HUDEP-2 (cell line): ENCODE measurements at regions not wholly inside any gene's neighbourhood (a gene's known extent, or its start where the extent isn't known, plus 50 kb on each side); places are given as distances from the start of the nearest gene placed in this dataset.

Source experiments
- DNase-seq, 76 experiments: peaks; one replicate each; lab custom pipeline; 2025; ENCODE audit not compliant: unreplicated experiment in 76 of 76; lab: John Stamatoyannopoulos, UW

DNA sequence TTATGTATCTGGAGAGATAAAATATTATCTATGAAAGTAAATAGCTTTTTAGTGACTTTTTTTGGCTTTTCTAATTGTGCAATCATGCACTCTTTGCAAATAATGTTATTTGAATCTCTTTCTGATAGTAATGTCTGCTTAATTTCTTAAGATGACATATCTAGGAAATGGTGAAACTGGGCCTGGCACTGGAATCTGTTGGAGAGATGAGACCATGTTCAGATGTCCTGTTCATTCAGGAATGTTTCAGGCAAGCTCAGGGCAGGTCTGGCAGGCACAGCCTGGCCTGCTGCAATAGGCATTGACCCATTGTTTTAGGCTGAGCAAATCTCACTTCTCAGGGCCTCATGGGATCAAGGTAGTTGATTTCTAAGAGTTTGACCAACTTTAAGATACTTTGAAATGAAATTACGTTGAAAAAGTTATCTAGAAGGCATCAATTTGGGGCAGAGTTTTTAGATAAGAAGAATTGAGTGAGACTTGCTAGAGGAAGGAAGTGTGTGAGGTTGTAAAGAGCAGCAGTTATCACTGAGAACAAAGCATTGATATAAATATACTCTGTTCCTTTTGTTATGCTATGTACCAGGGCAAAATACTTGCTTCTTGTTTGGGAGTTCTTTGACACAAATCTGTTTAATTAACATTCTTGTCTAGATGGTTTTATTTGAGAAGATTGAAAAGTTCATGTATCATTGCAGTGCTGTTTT, 133.0 kb upstream of the LEF1 start:
- DNase-seq, result no peak

DNA sequence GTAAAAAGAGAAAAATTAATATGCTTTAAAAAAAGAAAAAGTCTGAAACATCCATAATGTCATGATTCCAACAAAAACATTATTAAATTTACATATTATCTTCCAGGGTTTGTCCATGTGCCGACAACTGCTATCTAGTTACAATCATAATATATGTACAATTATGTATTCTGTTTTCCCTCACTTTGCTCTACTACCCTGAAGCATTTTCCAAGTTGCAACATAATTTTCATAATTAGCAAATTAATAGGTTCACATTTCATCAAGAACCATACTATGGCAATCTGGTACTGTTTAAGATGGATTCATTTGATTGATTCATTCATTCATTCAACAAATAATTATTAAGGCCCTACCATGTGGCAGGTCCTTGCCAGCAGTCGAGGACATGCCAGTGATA, 128.9 kb upstream of the LEF1 start:
- DNase-seq, result no peak

DNA sequence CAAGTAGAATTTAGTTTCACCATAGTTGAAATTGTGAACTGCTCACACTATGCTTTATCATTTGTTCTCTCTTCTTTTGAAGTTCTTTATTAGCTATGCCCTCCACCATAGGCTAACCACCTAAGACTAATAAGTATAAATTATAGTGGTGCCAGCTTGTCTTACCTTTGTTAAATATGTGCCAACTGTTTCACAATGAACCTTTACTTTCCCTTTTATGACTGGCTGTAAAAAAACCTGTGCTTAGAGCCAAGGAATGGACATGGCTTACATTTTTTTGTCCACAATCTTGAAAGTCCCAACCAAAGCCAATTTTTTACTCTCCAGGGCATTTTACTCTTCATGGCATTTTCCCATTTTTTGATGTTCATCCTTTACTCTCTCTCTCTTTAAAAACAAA, 123.5 kb upstream of the LEF1 start:
- DNase-seq, result no peak

DNA sequence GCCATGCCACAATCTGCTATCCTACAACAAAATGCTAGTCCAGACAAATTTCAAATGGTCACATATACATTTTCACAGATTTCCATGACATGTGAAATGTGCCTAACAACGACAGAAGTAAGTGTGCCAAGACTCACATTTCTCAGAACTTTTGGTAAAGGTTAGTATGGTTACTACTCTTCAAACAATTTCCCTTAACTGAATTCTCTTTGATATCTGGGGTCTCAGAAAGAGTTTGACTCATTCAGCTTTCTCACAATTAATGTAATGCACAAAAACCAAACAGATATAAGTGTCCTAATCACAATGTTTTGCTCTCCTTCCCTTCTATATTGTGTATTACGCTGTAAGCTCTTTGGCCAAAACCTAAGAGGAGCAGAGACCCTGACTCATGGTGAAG, 122.4 kb upstream of the LEF1 start:
- no peak for DNase-seq

DNA sequence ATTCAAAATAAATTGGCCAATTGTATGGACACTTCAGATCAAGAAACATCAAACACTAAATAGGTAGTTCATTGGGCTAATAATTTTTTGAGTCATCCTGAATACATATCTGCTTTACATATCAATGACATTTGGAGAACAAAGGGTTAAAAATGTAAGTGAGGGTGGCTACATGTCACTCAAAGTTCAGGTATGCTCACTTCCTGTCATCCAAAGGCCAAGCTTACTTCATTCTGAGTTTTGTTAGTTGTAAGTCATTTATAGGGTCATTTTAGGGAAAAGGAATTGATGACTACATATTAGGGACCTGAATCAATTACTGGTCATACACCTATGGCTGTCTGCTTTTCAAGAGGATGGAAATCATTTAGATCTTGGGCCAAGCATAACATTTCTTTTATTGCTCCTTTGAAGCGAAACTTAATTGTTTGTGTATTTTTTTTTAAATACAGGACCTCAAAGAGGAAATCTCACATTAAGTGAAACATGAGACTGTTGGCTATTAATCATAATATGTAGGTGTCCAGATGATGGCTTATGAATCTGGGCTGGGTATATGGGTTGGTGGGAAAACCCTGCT, 119.2 kb upstream of the LEF1 start:
- DNase-seq, result no peak

DNA sequence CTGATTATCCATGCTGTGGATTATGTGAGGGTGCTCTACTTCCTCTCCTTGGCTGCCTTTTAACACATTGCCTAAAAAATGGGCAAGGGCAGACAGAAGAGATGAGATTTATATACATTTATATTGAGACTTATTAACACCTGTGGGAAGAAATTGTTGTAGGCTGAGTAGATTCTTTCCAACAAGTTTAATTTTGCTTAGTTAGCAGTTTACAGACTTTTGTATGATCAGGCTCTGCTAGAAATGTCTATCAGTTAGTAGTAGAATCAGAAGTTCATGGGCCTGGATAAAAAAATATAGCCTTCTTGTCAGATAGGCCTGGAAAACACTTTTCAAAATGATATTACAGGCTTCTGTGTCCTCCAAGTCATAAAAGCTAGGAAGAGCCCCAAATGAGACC, 111.3 kb upstream of the LEF1 start:
- DNase-seq, result no peak

DNA sequence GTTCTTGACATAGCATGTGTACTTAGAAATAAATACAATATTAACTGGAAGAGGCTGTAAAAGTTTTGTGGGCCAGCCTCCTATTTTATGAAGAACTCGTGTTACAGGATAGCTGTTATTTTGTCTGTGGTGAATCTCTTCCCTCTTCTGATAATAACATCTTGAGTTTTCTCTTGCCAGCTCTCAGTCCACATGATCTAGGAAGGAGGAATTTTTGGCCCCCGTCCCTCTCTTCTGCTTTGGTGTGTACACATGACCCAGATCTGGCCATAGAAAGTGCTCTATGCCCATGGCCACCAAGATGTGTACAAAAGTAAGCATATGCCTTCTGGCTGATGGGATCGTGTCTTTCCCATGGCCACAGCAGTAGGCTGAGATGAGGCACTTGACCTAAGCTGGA, 108.0 kb upstream of the LEF1 start:
- no peak for DNase-seq

DNA sequence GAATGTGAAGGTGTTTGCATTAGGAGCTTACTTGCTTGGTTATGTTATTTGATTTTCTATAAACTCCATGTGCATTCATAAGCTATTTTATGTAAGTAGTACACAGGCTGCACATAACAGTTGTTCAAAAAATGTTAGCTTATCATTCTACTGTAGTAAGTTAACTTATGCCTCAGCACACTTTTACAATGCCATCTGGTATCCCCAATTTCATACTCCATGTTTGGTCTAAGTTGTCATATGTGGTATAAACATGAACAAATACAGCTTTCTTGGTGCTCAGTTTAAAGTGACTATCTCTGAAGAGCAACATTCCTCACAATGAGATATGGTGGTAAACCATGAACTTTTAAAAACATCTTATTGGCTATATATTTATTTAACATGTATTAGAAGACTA, 104.3 kb upstream of the LEF1 start:
- DNase-seq, result no peak

DNA sequence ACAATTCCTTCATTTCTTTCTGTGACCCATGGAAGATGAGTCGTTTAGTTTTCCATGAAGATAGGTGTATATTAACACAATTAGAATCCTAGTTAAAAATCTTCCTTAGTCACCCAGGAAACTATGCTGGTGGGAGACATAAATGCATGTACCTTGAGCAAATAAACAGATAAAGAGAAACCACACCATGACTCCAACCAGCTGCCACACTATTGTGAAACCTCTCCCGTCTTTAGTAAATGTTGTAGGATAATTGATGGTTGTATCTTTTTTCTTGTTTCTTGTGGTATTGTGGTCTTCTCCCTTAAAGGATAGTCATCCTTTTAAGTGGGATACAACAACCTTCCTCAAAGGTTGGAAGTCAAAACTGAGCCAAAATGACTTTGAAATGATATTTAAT, 103.8 kb upstream of the LEF1 start:
- DNase-seq, result no peak

DNA sequence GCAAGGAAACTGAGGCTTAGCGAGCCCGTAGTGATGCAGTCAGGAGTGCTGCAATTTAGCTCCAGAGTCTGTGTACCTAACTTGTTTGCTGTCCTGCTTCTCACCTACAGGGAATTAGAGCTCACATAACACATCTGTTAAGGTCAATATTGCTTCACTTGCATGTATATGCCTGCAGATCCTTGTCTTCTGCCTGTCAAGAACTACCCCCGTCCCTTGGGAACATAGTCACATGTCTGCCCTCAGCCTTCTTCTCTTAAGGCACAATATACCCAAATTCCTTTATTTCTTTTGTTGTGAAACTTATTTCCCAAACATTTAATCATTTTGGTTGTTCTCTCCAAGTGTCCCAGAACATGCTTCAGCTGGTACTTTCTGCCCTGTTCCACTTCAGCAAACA, 103.3 kb upstream of the LEF1 start:
- DNase-seq, result no peak

DNA sequence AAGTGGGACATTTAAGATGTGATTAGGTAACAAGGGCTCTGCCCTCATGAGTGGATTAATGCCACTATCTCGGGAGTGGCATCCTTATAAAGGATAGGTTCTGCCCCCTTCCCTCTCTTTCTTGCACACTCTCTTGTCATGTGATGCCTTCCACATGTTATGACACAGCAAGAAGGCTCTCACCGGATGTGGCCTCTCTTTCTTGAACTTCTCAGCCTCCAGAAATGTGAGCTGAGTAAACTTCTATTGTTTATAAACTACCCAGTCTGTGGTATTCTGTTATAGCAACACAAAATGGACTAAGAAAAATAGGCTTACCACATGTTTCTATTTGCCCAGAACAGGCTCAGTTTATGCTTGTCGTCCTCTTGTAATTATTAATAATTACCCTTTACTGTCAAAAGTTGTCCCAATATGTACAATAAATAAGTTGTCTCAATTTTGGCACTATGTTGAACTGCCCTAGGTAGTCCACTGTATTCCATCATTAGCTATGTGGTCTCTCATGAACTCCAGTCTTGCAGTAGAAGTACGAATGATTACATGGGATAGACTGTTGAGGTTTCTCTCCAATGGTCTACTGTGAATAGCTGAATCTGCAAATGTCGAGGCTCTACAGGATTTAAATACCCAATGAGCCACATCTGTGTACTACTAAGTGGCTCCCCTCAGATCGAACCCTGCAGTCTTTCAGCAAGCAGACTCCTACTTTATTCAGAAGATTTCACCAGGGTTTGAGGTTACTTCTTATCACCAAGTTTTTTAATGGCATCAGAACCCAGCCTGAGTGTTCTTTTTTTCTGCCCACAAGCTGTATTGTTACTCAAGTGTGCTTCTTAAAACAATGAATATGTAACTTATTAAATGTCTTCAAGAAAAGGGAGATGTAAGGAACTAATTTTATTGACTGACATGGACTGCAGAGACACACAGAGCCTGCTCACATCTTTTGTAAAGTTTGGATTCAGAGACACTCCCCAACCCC, 102.0 kb upstream of the LEF1 start:
- no peak for DNase-seq

DNA sequence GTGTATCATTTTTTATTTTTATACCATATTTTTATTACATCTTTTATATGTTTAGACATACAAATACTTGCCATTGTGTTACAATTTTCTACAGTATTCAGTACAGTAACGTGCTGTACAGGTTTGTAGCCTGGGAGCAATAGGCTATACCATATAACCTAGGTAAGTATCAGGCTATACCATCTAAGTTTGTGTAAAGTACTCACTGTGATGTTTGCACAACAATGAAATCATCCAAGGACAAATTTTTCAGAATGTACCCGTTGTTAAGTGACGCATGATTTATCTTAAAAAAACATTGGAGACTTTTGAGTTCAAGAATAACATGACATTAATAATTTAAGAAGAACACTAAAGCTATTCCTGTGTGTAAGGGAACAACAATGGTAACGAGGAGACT, 96.0 kb upstream of the LEF1 start:
- DNase-seq, result no peak

DNA sequence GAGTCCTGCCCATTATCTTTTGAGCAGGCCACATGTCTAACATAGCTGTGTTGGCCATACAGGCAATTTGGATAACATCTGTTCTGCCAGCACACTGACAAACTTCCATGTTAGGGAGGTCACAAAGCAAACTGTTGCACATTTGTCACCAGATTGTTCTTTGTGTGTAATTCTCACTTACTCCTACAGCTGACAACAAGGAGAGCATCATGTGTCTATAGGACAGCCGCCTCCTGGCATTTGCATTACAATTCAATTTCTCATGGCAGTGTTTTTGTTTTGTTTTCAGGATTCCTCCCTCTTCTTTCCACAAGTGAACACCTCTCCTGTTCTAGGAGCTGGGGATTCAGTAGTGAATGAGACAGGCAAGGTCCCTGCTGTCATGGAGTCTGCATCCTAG, 94.3 kb upstream of the LEF1 start:
- no peak for DNase-seq

DNA sequence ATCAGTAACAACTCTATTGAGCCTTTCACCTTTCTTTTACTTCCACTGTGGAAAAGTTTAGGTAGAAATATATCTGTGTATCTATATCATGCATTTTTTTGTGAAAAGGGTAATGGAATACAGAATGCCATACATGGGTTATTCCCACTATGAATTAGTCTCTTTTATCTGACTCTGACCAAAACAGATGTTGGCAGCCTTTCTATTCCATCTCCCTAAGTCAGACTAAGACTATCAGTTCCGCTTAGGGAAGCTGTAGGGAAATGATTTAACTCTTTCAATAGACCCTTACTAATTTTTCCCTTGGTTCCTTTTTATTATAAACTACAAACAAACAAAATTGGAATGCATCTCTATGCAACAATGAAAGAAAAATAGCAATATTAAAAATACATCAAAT, 92.3 kb upstream of the LEF1 start:
- DNase-seq, result no peak

DNA sequence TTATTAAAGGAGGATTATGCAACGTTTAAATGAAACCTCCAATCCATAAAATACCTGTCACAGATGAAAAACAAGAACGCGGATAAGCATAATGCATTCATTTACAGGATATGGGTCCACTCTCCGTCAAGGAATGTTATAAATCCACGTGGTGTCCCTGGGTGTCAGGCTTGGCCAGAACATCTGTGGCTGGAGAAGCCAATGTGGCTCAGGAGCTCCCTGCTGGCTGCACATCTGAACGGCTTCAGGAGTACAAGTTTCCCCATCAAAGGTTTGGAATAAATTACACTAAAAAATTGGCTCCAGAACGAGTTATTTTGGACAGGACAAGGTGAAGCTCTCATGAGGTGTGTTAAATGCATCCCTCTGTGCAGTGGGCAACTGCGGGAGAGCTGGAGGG, 87.8 kb upstream of the LEF1 start:
- DNase-seq, result no peak

DNA sequence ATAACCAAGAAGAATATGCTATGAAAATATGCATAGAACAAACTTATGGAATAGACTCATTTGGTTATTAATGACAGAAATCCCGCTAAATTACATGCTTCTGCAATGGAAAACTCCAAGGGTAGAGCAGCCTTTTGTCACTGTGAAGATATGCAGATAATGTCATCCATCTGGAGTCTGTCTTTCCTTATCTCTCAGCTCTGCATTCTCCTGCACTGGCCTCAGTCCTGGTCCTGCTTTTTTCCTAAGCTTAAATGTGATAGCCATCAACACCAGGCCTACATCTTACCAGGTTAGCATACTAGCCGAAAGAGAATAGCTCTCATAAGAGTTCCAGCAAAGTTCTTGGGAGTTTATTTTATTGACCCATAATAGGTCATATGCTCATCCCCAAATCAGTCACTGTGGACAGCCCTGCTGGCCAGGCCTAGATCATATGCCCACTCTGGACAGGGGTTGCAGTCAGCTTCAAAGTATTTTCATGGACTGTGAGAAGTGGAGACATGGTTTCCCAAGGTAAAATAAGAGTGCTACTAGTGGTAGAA, 86.5 kb upstream of the LEF1 start:
- no peak for DNase-seq

DNA sequence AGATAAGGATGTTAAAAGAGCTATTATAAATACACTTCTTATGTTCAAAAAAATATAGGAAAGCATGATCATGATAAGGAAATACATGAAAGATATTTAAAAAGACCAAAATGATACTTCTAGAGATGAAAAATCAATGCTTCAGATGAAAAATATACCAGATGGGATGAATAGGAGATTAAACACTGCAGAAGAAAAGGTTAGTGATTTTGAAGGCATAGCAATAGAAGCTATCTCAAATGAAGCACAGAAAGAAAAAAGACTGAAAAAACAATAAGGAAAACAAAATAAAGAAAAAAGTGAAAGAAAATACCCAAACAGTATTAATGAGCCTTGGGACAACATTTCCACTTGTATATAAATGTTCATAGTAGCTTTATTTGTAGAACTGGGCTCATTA, 80.7 kb upstream of the LEF1 start:
- DNase-seq, result no peak

DNA sequence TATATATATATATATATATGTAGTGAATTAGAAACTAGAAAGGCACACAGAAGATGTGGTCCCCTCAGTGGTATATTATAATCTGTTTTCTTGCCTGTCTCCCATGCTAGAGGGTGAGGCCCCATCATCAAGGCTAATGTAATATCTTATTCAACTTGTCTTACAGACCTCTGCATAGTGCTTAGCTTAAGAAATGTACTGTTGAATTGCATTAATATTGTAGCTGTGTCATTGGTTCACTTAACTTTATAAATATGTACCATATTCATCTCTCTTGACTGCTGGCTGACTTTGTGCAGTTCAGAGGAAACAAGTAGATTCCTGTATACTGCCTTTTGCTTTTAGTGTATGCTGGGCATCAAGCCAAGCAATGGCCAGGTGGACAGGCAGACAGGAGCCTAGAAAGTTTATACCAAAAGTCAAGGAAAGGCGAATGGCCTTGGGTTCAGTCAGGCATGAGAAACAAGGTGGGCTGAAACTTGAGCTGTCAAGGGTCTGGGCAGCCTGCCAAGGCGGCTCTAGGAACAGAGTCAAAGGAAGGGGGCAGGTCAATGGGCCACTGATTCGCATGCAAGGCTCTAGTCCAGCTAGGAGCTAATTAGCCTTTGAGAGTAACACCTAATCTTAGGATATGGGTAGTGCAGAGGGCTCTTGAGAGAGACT, 78.8 kb upstream of the LEF1 start:
- DNase-seq, result no peak

DNA sequence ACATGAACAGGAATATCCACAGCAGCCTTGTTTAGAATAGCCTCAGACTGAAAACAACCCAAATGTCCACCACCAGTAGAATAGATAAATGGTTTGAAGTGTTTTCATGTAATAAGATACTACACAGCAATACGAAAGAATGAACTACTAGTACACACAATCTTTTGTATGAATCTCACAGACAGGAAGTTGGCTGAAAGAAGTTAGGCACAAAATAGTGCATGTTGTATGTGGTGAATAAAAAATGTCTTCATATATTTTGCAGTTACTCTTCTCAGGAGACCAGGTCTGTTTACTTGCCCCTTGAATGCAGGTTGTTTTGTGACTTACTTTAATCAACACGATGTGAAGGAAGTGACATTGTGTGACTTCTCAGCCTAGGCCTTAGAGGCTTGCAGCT, 75.9 kb upstream of the LEF1 start:
- DNase-seq, result no peak

DNA sequence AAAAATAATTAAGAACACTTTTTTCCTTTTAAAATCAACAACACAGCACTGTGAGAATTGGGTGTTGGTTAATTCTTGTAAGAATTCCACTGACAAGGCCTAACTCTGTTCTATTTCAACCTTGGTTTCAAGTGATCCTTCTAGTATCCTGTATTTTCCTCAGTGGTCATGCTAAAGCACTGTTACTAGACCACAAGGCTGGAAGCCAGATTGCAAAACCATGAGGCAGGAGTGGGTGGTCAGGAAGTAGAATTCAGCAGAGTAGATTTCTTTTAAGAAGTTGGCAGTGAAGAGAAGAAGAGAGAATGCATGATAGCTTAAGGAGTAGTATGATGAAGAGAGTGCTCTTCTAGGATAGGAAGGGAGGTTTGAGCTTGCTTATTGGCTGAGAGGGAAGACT, 71.6 kb upstream of the LEF1 start:
- DNase-seq, result no peak

DNA sequence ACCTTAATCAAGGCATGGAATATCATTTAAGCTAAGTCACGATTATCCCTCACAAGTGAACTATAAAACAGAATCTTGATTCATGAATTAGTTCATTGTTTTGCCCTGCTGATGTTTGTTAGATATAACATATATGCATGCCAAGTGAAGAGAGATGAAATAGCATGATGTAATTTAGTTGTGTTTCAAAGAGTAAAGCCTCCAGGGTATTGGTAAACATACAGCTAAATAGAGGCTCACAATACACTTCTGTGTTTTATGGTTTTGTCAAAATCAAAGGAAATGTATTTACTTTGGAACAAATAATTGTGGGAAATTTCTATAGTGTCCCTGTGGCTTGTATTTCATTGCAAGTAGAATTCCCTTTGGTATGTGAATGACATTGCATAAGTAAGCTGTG, 69.0 kb upstream of the LEF1 start:
- no peak for DNase-seq
